Thyroid gland (tissue), 4 donors: ENCODE measurements at regions not wholly inside any gene's neighbourhood (a gene's known extent, or its start where the extent isn't known, plus 50 kb on each side); places are given as distances from the start of the nearest gene placed in this dataset.

ENCODE experiments used
- DNase-seq, 2 donors: peaks; one replicate each; pipeline ENCODE4 v3.0.0-alpha.2; 2019
- H3K27ac ChIP-seq, 3 donors: fragments of 200-600 bp; sonication (generic); 1 replicate in 2 of 3; 2 replicates in 1 of 3; pipeline ENCODE4 v1.5.1; 2016 to 2019; ENCODE audit warnings: mild to moderate bottlenecking in 1 of 3, moderate library complexity in 1 of 3
- H3K27me3 ChIP-seq: fragments of 200-600 bp; sonication (generic); one replicate; pipeline ENCODE4 v1.5.1; 2019
- H3K36me3 ChIP-seq, 2 donors: fragments of 200-600 bp; sonication (generic); one replicate each; pipeline ENCODE4 v1.5.1; 2016 to 2019
- H3K4me1 ChIP-seq, 2 donors: fragments of 200-600 bp; sonication (generic); one replicate each; pipeline ENCODE4 v1.5.1; 2017 to 2019
- H3K4me3 ChIP-seq, 3 donors: fragments of 200-600 bp; sonication (generic); replicated peaks in 1 of 3; 1 replicate in 2 of 3; 2 replicates in 1 of 3; pipeline ENCODE4 v1.5.1; 2016; ENCODE audit warnings: mild to moderate bottlenecking in 1 of 3
- H3K9me3 ChIP-seq: fragments of 200-600 bp; sonication (generic); one replicate; pipeline ENCODE4 v1.5.1; 2017
- POLR2A ChIP-seq, 2 donors: fragments of 450-650 bp; IDR thresholded peaks; one replicate each; pipeline ENCODE4 v1.6.1; 2017; ENCODE audit warnings: antibody characterized with exemption in 2 of 2, mild to moderate bottlenecking in 2 of 2, moderate library complexity in 1 of 2
- WGBS, 2 donors: methylation state at CpG; one replicate each; pipeline ENCODE4 v1.1.5; 2017; 5-methylcytosine and 5-hydroxymethylcytosine counted together
- intact Hi-C: fragments of 100-400 bp; cut with DNase I; formaldehyde crosslinking; loops from one replicate; pipeline ENCODE4 v1.15.1; 2023
- TF ChIP-seq, protein P1 (sequence below), 6 experiments: fragments of 200-600 bp in 3 of 6; fragments of 450-650 bp in 3 of 6; sonication (generic) in 3 of 6; IDR thresholded peaks; one replicate each; pipeline ENCODE4 v1.5.1; 2016 to 2019; ENCODE audit warnings: antibody characterized with exemption in 6 of 6, mild to moderate bottlenecking in 2 of 6, inconsistent platforms in 1 of 6, moderate library complexity in 1 of 6

DNA sequence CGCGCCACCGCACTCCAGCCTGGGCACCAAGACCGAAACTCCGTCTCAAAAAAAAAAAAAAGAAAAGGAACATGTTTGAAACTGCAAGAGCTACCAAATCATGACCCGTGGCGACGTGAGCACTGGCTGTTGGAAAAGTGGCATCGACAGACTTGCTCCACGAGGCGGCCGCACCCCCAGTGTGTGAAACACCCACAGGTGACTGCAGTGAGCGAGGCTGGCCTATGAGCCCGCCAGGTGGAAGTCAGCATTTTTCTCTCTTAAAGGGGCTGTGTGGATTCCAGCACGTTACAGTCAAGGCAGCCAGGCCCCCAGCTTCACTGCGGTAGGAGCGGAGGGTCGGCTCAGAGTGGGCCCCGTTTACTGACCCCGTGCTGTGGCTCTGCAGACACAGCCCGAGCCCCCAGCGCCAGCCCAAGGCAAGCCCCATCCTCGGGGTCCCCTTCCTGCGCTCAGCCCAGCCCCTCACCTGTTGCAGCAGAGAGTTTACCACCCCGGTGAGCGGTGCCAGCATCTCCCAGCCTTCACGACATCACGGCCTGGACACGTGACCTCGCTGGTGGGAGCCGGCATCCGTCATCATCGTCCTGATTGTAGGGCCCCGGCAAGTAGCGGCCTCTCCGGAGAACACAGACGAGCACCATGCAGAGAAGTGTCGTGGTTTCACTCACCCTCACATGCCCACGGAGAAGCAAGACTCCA is 54.3 kb upstream of the FBRSL1 start:
- no peak for DNase-seq
- Histone ChIP-seq H3K36me3 (no peaks in the 10 kb centered on the region), H3K4me3 (no peak overlapping the region), H3K27ac (no peak overlapping the region), H3K27me3 (no peaks in the 10 kb centered on the region), H3K4me1 (peaks cover 0 to 4% of the 10 kb centered on the region in 2 donors), H3K9me3 (no peaks in the 10 kb centered on the region)
- intact Hi-C loops, result no loop called here
- TF ChIP-seq, protein P1, sequence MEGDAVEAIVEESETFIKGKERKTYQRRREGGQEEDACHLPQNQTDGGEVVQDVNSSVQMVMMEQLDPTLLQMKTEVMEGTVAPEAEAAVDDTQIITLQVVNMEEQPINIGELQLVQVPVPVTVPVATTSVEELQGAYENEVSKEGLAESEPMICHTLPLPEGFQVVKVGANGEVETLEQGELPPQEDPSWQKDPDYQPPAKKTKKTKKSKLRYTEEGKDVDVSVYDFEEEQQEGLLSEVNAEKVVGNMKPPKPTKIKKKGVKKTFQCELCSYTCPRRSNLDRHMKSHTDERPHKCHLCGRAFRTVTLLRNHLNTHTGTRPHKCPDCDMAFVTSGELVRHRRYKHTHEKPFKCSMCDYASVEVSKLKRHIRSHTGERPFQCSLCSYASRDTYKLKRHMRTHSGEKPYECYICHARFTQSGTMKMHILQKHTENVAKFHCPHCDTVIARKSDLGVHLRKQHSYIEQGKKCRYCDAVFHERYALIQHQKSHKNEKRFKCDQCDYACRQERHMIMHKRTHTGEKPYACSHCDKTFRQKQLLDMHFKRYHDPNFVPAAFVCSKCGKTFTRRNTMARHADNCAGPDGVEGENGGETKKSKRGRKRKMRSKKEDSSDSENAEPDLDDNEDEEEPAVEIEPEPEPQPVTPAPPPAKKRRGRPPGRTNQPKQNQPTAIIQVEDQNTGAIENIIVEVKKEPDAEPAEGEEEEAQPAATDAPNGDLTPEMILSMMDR (IDR thresholded peaks at IDR 0.05), result no peak
- no peak for TF ChIP-seq POLR2A (IDR thresholded peaks at IDR 0.05)
- WGBS, 2 donors, result 92 to 95% methylated on average over 39 of the region's 39 CpGs

DNA sequence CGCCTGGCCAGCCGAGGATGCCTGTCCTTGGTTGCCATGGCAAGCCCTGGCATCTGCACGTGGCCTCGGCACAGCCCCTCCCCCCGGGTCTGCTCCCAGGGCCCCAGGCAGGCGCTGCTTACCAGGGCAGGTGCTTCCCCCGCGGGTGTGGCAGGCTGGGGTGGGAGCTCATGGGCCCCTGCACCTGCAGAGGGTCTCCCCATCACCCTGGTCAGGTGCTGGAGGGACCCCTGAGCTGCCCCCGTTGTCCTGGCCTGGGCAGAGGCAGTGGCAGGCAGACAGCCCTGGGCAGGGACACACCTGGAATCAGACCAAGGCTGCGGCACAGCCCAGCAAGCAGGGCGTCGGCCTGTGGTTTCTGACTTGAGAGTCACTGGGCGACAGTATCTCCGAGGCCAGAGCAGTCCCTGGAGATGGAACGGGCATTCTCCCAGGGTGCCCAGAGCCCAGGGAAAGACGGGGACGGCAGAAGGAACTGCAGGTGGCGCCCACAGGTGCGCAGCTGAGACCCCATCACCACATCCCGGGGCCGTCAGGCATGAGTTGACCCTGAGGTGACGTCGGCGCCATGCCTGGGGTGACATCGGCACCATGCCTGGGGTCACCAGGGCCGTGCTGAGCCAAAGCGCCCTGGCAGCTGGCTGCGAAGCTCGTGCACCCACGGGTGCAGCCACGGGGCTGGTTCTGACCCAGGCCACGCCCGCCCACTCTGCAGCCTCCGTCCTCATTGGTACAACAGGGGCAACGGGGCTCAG is 56.1 kb upstream of the FBRSL1 start:
- 60 to 85% methylated on average over 14 to 22 of the region's 35 CpGs for WGBS, 2 donors
- Histone ChIP-seq H3K27ac (no peak overlapping the region), H3K9me3 (no peaks in the 10 kb centered on the region), H3K27me3 (no peaks in the 10 kb centered on the region), H3K4me3 (no peak overlapping the region), H3K4me1 (peaks cover 3 to 22% of the 10 kb centered on the region in 2 donors), H3K36me3 (no peaks in the 10 kb centered on the region)
- TF ChIP-seq, protein P1 (IDR thresholded peaks at IDR 0.05), result no peak
- no peak for TF ChIP-seq POLR2A (IDR thresholded peaks at IDR 0.05)
- no peak for DNase-seq
- intact Hi-C loops, result no loop called here

GRCh38 chr12:132432721-132433577 is 57.0 kb upstream of the FBRSL1 start:
- H3K36me3 ChIP-seq, result no peaks in the 10 kb centered on the region
- no peaks in the 10 kb centered on the region for H3K27me3 ChIP-seq
- no peak overlapping the region for H3K27ac ChIP-seq
- no peak overlapping the region for H3K4me3 ChIP-seq
- TF ChIP-seq, protein P1 (IDR thresholded peaks at IDR 0.05), result no peak
- no peak for TF ChIP-seq POLR2A (IDR thresholded peaks at IDR 0.05)
- intact Hi-C loops, result no loop called here
- no peaks in the 10 kb centered on the region for H3K9me3 ChIP-seq
- DNase-seq, result no peak
- WGBS, 2 donors, result 74 to 77% methylated on average over 22 to 38 of the region's 41 CpGs
- H3K4me1 ChIP-seq, result peaks cover 3 to 24% of the 10 kb centered on the region in 2 donors

DNA sequence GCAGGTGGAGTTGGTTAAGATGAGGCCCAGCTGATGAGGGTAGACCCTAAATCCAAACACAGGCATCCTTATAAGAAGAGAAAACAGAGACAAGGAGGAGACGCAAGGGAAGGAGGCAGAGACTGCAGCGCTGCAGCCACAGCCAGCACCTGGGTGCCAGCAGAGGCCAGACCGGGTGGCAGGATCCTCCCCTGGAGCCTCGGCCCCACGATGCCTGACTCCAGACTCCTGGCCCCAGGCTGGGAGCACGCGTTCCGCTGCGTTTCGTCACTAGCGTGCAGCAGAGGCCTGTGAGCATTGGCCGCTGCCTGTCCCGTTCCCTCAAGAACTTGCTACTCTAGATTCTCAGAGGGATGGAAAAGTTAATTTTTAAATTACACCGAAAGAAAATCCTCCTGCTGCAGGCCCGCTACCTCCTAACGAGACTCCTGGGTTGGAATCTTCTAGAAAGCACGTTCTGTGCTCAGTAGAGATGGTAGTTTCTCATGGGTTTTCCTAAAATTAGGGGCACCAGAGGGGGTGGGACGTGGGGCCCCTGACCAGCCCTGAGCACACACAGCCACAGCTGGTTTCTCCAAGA is 57.7 kb upstream of the FBRSL1 start:
- Histone ChIP-seq H3K27me3 (no peaks in the 10 kb centered on the region), H3K4me3 (no peak overlapping the region), H3K9me3 (no peaks in the 10 kb centered on the region), H3K36me3 (no peaks in the 10 kb centered on the region), H3K4me1 (peaks cover 3 to 24% of the 10 kb centered on the region in 2 donors), H3K27ac (no peak overlapping the region)
- TF ChIP-seq, protein P1 (IDR thresholded peaks at IDR 0.05), result no peak
- TF ChIP-seq POLR2A (IDR thresholded peaks at IDR 0.05), result no peak
- DNase-seq, result no peak
- 83 to 85% methylated on average over 18 of the region's 18 CpGs for whole genome bisulfite sequencing, 2 donors
- intact Hi-C loops, result no loop called here
